GM18868 (cell line): ENCODE measurements at regions not wholly inside any gene's neighbourhood (a gene's known extent, or its start where the extent isn't known, plus 50 kb on each side); places are given as distances from the start of the nearest gene placed in this dataset.

ENCODE experiments used
- ATAC-seq: cut with Tn5 transposase; IDR thresholded peaks from one replicate; pipeline ENCODE4 v1.9.1; 2021; ENCODE audit warnings: mild to moderate bottlenecking, moderate library complexity; ENCODE audit not compliant: unreplicated experiment

- ATAC-seq = no peak
Observed at GRCh38 chr5:117982691-117983090, 1005.7 kb downstream of the DTWD2 start.

- no peak for ATAC-seq
Observed at GRCh38 chr5:117973785-117974184, 1014.6 kb downstream of the DTWD2 start.

- no peak for ATAC-seq
Observed at GRCh38 chr5:117955831-117956230, 1032.5 kb downstream of the DTWD2 start.

GRCh38 chr5:117954331-117954730, 1034.0 kb downstream of the DTWD2 start:
- ATAC-seq = no peak

- ATAC-seq = no peak
Observed at GRCh38 chr5:117953272-117953671, 1035.1 kb downstream of the DTWD2 start.

- ATAC-seq = peak; percentile 75
Observed at GRCh38 chr5:117947836-117948235, 1040.5 kb downstream of the DTWD2 start.

GRCh38 chr5:117947121-117947520, 1041.2 kb downstream of the DTWD2 start:
- peak; percentile 31 for ATAC-seq

GRCh38 chr5:117945258-117945657, 1043.1 kb downstream of the DTWD2 start:
- ATAC-seq = no peak

- no peak for ATAC-seq
Observed at GRCh38 chr5:117943541-117943940, 1044.8 kb downstream of the DTWD2 start.

- ATAC-seq = no peak
Observed at GRCh38 chr5:117942861-117943519, 1045.4 kb downstream of the DTWD2 start.

GRCh38 chr5:117893211-117893610, 1095.1 kb downstream of the DTWD2 start:
- ATAC-seq = no peak

GRCh38 chr5:117892360-117892759, 1096.0 kb downstream of the DTWD2 start:
- ATAC-seq = no peak

- ATAC-seq = peak; percentile 18
Observed at GRCh38 chr5:117889596-117889995, 1098.8 kb downstream of the DTWD2 start.

- ATAC-seq = peak; percentile 81
Observed at GRCh38 chr5:117888688-117889087, 1099.7 kb downstream of the DTWD2 start.

GRCh38 chr5:117881426-117882230, 1106.7 kb downstream of the DTWD2 start:
- no peak for ATAC-seq

- no peak for ATAC-seq
Observed at GRCh38 chr5:117880932-117881331, 1107.4 kb downstream of the DTWD2 start.

- ATAC-seq = no peak
Observed at GRCh38 chr5:117877731-117878130, 1110.6 kb downstream of the DTWD2 start.

GRCh38 chr5:117872798-117873368, 1115.5 kb downstream of the DTWD2 start:
- ATAC-seq = no peak

GRCh38 chr5:117869596-117869995, 1118.8 kb downstream of the DTWD2 start:
- ATAC-seq = no peak

- ATAC-seq = peak; percentile 50
Observed at GRCh38 chr5:117863586-117864296, 1124.6 kb downstream of the DTWD2 start.

- no peak for ATAC-seq
Observed at GRCh38 chr5:117860550-117860949, 1127.8 kb downstream of the DTWD2 start.
